Ishikawa (cell line): ENCODE measurements at regions not wholly inside any gene's neighbourhood (a gene's known extent, or its start where the extent isn't known, plus 50 kb on each side); places are given as distances from the start of the nearest gene placed in this dataset.

ENCODE experiments used
- CEBPB ChIP-seq: IDR thresholded peaks from 2 replicates; pipeline ENCODE4 v1.6.1; 2012
- CREB1 ChIP-seq: IDR thresholded peaks from 2 replicates; pipeline ENCODE4 v1.6.1; 2012; ENCODE audit warnings: low read depth
- EGR1 ChIP-seq: IDR thresholded peaks from 2 replicates; pipeline ENCODE4 v1.6.1; 2012
- EP300 ChIP-seq: IDR thresholded peaks from 2 replicates; pipeline ENCODE4 v1.6.1; 2012; ENCODE audit warnings: borderline replicate concordance
- FOXM1 ChIP-seq: IDR thresholded peaks from 2 replicates; pipeline ENCODE4 v1.6.1; 2012; ENCODE audit warnings: low read depth, borderline replicate concordance
- NFIC ChIP-seq: IDR thresholded peaks from 2 replicates; pipeline ENCODE4 v1.6.1; 2012
- RAD21 ChIP-seq: IDR thresholded peaks from 2 replicates; pipeline ENCODE4 v1.6.1; 2012; ENCODE audit warnings: low read depth
- TAF1 ChIP-seq: IDR thresholded peaks from 2 replicates; pipeline ENCODE4 v1.6.1; 2012; ENCODE audit warnings: low read depth, mild to moderate bottlenecking
- TCF12 ChIP-seq: IDR thresholded peaks from 2 replicates; pipeline ENCODE4 v1.6.1; 2012; ENCODE audit warnings: low read depth
- TEAD4 ChIP-seq: IDR thresholded peaks from 2 replicates; pipeline ENCODE4 v1.6.1; 2012
- YY1 ChIP-seq: IDR thresholded peaks from 2 replicates; pipeline ENCODE4 v1.6.1; 2012; ENCODE audit warnings: low read depth
- ZBTB7A ChIP-seq: IDR thresholded peaks from 2 replicates; pipeline ENCODE4 v1.6.1; 2012; ENCODE audit warnings: low read depth
- TF ChIP-seq, protein P1 (sequence below): IDR thresholded peaks from 2 replicates; pipeline ENCODE4 v1.6.1; 2012; ENCODE audit warnings: low read depth, mild to moderate bottlenecking
- TF ChIP-seq, protein P2 (sequence below): IDR thresholded peaks from 2 replicates; pipeline ENCODE4 v1.6.1; 2012
- TF ChIP-seq, protein P3 (sequence below): IDR thresholded peaks from 2 replicates; pipeline ENCODE4 v1.6.1; 2012

- TF ChIP-seq TEAD4 (no peak), FOXM1 (no peak)
- TF ChIP-seq, protein P1, sequence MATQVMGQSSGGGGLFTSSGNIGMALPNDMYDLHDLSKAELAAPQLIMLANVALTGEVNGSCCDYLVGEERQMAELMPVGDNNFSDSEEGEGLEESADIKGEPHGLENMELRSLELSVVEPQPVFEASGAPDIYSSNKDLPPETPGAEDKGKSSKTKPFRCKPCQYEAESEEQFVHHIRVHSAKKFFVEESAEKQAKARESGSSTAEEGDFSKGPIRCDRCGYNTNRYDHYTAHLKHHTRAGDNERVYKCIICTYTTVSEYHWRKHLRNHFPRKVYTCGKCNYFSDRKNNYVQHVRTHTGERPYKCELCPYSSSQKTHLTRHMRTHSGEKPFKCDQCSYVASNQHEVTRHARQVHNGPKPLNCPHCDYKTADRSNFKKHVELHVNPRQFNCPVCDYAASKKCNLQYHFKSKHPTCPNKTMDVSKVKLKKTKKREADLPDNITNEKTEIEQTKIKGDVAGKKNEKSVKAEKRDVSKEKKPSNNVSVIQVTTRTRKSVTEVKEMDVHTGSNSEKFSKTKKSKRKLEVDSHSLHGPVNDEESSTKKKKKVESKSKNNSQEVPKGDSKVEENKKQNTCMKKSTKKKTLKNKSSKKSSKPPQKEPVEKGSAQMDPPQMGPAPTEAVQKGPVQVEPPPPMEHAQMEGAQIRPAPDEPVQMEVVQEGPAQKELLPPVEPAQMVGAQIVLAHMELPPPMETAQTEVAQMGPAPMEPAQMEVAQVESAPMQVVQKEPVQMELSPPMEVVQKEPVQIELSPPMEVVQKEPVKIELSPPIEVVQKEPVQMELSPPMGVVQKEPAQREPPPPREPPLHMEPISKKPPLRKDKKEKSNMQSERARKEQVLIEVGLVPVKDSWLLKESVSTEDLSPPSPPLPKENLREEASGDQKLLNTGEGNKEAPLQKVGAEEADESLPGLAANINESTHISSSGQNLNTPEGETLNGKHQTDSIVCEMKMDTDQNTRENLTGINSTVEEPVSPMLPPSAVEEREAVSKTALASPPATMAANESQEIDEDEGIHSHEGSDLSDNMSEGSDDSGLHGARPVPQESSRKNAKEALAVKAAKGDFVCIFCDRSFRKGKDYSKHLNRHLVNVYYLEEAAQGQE = no peak
These were observed 98.6 kb upstream of the F3 start for GRCh38 chr1:94640125-94640524.

DNA sequence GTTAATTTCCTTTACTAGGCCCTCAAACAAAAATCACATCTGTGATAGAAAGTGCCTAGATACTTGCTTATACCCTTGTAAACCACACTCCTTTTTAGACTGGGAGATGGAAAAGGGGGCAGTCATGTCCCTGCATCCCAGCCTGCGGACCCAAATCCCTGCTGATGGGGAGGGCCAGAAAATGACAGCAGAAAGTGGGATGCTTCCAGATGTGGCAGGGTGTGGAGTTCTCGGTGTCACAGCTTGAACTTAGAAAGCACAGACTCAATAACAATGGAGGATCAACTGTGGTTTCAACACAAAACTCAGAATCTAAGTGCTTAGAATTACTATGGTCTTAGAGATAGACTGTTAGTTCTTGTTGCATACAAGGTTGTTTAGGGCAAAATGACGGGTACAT, 95.6 kb upstream of the F3 start:
- TF ChIP-seq TCF12 = no peak
- TF ChIP-seq, protein P2, sequence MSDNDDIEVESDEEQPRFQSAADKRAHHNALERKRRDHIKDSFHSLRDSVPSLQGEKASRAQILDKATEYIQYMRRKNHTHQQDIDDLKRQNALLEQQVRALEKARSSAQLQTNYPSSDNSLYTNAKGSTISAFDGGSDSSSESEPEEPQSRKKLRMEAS = no peak
- no peak for TF ChIP-seq ZBTB7A
- TF ChIP-seq YY1 = no peak
- no peak for TF ChIP-seq EGR1
- no peak for TF ChIP-seq CEBPB
- TF ChIP-seq TAF1 = no peak
- TF ChIP-seq, protein P3, sequence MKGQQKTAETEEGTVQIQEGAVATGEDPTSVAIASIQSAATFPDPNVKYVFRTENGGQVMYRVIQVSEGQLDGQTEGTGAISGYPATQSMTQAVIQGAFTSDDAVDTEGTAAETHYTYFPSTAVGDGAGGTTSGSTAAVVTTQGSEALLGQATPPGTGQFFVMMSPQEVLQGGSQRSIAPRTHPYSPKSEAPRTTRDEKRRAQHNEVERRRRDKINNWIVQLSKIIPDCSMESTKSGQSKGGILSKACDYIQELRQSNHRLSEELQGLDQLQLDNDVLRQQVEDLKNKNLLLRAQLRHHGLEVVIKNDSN = no peak
- TF ChIP-seq EP300 = no peak
- no peak for TF ChIP-seq FOXM1
- TF ChIP-seq TEAD4 = no peak
- no peak for TF ChIP-seq NFIC
- no peak for TF ChIP-seq CREB1
- no peak for TF ChIP-seq RAD21
- TF ChIP-seq, protein P1 = no peak

DNA sequence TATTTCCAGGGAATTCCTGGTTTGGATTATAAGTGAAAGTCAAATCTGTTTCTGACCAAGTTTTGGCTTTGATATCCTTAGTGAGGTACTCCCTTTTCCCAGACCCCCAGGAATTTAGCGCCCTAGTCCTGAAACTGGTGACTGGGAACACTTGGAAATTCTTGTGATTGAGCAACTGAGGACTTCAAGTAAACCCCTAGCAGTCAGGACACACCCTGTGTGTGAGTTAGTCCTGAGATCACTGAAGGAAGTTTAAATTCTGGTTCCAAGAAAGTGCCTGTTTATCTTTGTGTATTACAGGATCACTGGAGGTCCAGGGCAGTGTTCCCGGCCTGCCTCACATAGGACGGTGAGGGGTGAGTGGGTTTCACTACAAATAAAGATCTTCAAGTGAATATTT, 95.1 kb upstream of the F3 start:
- no peak for TF ChIP-seq TCF12
- TF ChIP-seq CREB1 = no peak
- no peak for TF ChIP-seq EGR1
- TF ChIP-seq NFIC = no peak
- no peak for TF ChIP-seq TAF1
- no peak for TF ChIP-seq EP300
- no peak for TF ChIP-seq FOXM1
- TF ChIP-seq, protein P1 = no peak
- TF ChIP-seq CEBPB = no peak
- no peak for TF ChIP-seq TEAD4
- TF ChIP-seq, protein P3 = no peak
- TF ChIP-seq ZBTB7A = no peak
- TF ChIP-seq YY1 = no peak
- TF ChIP-seq RAD21 = no peak
- TF ChIP-seq, protein P2 = no peak

DNA sequence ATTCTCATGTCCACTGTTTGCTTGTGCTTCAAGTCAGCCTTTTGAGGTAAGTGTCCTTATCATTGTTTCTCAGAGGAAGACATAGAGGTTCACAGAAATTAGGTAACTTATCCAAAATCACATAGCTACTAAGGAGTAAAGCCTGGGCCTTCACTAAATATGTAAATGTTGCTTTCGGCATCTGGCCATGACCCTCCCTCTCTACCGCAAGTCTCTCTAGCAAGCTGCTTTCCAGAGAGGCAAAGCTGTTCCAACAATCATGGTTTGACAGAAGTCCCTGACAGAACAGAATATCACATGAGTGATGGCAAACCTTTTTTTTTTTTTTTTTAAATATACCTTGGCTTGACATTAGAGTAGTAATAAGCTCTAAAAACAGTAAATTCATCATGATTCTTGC, 94.5 kb upstream of the F3 start:
- TF ChIP-seq FOXM1 (no peak), YY1 (no peak), RAD21 (no peak), CEBPB (no peak), EGR1 (no peak), ZBTB7A (no peak), TEAD4 (no peak), EP300 (no peak), TCF12 (no peak), NFIC (no peak), CREB1 (no peak), TAF1 (no peak)
- TF ChIP-seq, protein P3 = no peak
- TF ChIP-seq, protein P2 = no peak
- TF ChIP-seq, protein P1 = no peak
